Thyroid gland (tissue), 4 donors: ENCODE measurements at regions not wholly inside any gene's neighbourhood (a gene's known extent, or its start where the extent isn't known, plus 50 kb on each side); places are given as distances from the start of the nearest gene placed in this dataset.

ENCODE experiments used
- CTCF ChIP-seq, 6 experiments: fragments of 200-600 bp in 3 of 6; fragments of 450-650 bp in 3 of 6; sonication (generic) in 3 of 6; IDR thresholded peaks; one replicate each; pipeline ENCODE4 v1.5.1; 2016 to 2019; ENCODE audit warnings: antibody characterized with exemption in 6 of 6, mild to moderate bottlenecking in 2 of 6, inconsistent platforms in 1 of 6, moderate library complexity in 1 of 6
- POLR2A ChIP-seq, 2 donors: fragments of 450-650 bp; IDR thresholded peaks; one replicate each; pipeline ENCODE4 v1.6.1; 2017; ENCODE audit warnings: antibody characterized with exemption in 2 of 2, mild to moderate bottlenecking in 2 of 2, moderate library complexity in 1 of 2

GRCh38 chr10:125578658-125579315 is 104.2 kb downstream of the TEX36 start:
- TF ChIP-seq CTCF (IDR thresholded peaks at IDR 0.05), result no peak
- TF ChIP-seq POLR2A (IDR thresholded peaks at IDR 0.05), result no peak
